Esophagus mucosa (tissue), 1 donor: ENCODE measurements at regions not wholly inside any gene's neighbourhood (a gene's known extent, or its start where the extent isn't known, plus 50 kb on each side); places are given as distances from the start of the nearest gene placed in this dataset.

Experiments
- ATAC-seq: fragments of 200-7000 bp; cut with Tn5 transposase; one replicate; pipeline ENCODE4 v1.9.1; 2020
- donor health status: DM: yes; HTN: yes; CAD: no.

DNA sequence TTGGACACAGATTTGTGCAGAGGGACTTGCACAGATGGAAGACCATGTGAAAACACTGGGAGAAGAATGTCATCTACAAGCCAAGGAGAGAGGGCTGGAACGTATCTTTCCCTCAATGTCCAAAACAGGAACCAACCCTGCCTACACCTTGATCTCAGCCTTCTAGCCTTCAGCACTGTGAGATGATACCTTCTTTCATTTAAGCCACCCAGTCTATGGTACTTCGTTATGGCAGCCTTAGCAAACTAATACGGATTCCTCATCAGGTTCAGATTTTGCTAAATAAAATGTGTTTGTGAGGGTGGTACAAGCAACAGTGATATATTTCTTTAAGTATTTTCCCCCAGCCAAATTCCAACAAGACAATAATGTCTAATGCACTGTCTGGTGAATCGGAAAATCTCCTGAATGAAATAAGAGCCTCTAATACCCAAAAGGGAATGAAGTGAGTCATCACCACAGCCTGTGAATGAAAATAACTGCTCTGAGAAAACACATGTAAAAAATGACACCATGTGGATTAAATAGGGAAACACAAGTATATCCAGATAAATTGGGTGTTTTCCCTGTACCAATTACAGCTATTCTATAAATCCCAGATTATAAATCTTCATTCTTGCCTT, 182.8 kb upstream of the TARS1 start:
- peak; percentile 76 for ATAC-seq

DNA sequence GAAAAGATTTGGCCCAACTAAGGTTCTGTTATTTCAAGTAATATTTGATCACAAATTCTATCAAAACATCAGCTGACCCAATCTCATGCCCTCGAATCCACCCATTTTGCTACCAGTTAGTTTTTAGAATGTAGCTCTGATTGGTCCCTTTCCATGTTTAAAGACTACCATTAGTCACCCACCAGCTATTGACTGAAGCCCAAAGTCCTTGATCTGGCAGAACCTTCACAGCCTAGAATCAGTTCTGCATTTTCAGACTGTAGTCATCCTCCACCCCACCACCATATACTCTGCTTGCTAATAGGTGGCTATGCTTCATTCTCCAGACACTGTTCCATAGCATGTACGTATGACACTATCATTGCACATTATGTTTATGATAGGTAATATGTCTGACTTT, 182.2 kb upstream of the TARS1 start:
- no peak for ATAC-seq

- no peak for ATAC-seq
Measured at GRCh38 chr5:33260098-33260497, 180.7 kb upstream of the TARS1 start.

DNA sequence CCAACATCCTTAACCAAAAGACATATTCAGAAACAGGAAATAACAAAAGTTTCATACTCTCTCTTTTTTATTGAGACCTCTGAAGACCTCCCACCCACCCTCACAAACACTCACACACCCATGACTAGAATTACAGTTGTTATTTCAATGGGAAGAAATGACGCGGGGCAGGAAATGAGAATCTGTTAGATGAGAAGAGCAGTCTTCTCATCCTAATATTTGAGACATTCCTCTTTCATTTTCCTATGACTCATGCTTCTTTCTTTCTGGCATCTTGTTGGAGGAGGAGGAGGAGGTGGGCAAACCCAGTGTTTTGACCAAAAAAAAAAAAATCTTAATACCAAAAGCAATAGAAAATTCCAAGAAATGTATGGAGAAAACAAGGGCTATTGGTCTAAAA, 179.5 kb upstream of the TARS1 start:
- ATAC-seq: no peak

- ATAC-seq: no peak
Measured at GRCh38 chr5:33261747-33262146, 179.0 kb upstream of the TARS1 start.

GRCh38 chr5:33267801-33268200, 173.0 kb upstream of the TARS1 start:
- no peak for ATAC-seq

- no peak for ATAC-seq
Measured at GRCh38 chr5:33268374-33268773, 172.4 kb upstream of the TARS1 start.

- ATAC-seq: no peak
Measured at GRCh38 chr5:33270671-33271070, 170.1 kb upstream of the TARS1 start.

DNA sequence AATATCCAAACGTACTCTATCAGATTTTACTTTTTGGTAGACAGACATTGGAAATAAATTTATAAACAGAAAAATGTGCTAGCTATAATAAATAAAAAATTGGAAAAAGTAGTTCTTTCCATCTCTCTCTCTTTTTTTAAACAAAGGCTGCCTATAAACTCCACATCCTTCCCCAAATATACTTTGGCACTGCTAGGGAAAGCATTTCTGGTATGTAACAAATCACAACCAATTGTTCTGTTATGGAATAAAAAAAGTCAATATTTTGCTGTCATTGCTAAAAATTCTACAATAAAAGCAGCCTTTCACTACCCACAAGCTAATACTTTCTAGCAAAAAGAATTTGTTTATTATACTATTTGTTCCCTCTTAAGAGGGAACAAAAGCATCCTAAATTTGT, 169.2 kb upstream of the TARS1 start:
- ATAC-seq: no peak

DNA sequence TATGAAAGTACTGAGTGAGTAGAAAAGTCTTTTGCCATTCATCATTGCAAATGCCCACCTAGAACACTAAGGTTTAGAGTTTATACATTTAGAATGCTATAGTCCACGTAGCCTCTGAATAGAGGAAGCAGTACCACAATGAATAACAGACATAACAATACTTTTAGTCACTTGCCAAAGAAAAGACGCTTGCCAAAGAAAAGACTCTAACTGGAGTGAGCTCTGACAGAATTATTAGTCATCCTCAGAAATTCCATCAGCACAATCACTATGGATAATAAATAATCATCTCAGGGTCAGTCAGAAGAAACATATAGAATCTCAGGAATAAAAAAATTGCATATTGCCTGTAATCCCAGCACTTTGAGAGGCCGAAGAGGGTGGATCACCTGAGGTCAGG, 168.5 kb upstream of the TARS1 start:
- ATAC-seq: peak; percentile 90

DNA sequence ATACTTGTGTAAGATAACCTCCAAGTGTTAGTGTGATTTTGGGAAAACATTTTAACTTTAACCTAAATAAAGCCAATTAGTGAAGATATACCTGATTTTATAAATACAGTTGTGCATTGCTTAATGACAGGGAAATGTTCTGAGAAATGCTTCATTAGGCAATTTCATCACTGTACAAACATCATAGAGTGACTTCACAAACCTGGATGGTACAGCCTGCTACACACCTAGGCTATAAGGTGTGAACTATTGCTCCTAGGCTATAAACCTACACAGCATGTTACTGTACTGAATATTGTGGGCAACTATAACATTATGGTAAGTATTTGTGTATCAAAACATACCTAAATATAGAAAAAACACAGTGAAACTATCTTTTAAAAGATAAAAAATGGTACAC, 166.8 kb upstream of the TARS1 start:
- peak; percentile 65 for ATAC-seq

DNA sequence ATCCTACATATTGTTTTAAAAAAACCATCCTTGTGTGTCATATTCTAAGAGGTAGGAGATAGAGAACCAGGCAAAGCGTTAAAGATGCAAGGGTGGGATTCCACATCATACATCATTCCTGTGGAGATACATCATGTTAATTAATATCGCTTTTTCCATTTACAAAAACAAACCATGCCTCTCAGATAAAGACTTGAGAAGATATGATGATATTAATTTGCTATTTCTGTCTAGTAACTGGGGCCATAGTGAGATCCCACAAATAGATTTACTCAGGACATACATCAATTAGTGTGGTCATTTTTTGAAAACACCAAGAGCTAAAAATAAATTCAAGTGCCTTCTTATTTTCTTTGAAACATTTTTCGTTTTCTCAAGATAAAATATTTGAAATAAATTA, 165.4 kb upstream of the TARS1 start:
- ATAC-seq: no peak

- ATAC-seq: no peak
Measured at GRCh38 chr5:33275921-33276627, 164.7 kb upstream of the TARS1 start.

DNA sequence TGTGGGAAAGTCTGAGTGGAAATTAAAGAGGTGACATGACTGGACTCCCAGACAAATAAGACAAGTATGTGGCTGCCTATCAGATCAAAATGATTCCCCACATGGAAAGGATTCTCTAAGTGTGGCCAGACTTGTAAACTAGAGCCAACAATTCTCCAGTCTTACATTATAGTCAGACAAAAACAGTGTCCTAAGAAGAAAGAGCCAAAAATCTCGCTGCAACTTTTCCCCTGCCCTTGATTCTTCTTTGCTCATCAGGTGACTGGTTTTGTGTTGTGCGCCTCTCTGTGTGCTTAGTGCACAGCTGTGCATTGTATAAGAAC, 164.2 kb upstream of the TARS1 start:
- ATAC-seq: no peak

- ATAC-seq: no peak
Measured at GRCh38 chr5:33277061-33277650, 163.6 kb upstream of the TARS1 start.

DNA sequence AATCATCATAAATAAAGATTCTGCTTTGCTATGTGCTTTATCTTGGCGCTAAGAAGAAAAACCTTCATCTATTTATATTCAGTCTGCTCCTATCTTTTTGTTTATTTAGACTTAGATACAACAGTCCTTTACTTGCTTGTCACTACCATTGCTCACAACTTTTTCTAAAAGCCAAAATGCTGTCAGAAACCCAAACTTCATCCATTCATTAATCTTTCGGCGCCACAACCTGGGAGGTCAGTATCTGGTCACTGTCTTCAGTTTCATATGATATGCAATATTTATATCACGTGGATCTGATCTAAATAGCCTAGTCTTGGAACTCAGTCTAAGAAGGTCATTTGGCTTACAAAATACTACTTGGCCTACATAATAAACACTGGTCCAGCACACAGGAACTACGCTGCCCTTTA, 159.3 kb upstream of the TARS1 start:
- ATAC-seq: no peak

DNA sequence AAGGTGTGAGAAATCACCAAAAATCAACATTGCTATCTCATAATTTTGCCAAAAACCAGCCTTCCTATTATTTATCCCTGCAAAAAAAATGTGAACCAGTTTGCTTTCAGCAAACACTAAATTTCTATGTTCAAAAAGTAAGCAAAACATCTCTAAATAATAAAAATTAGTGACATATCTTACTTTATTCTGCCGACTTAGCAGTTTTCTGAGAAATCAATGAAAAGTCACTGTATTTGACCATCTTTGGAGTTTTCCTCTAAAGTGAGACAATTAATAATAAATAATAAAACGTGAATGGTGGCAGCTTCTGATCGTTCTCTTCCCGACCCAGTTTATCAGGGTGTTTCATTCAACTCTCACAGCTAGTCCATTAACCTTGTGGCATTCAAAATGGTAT, 158.6 kb upstream of the TARS1 start:
- ATAC-seq: no peak

DNA sequence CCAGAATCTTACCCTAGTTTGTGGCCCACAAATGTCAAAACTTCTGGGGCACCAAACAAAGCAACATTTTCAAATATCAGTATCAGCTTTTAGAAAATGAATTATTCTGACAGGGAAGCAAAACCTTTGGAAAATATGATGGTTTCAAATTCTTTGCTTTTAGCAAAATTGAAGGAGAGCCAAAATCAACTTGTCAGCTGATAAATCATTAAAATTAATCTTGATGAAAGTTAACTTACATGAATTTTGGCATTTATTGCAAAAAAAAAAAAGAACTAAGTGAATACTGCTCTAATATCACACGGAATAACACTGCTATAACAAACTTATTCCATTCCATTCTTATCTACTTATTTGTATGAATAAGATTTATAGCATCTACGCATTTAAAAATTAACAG, 158.1 kb upstream of the TARS1 start:
- no peak for ATAC-seq

DNA sequence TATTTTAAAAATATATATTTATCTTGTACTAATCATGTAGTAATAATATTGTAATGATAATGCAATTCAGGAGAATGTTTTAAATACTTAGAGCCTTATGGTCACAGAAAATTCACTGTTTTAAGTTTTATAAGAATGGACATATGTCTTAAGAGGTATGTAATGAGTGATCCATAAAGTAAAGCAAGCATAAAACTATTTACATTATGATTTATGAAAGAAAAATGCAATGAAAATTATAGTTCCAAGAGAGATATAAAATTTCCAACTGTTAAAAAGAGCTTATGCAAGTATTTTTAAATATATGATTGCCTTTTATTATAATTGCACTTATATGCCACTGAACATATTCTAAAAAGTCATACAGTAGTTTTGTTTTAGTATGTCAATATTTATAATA, 157.5 kb upstream of the TARS1 start:
- ATAC-seq: no peak

GRCh38 chr5:33284681-33285080, 156.1 kb upstream of the TARS1 start:
- no peak for ATAC-seq

- ATAC-seq: no peak
Measured at GRCh38 chr5:33287242-33287641, 153.5 kb upstream of the TARS1 start.

DNA sequence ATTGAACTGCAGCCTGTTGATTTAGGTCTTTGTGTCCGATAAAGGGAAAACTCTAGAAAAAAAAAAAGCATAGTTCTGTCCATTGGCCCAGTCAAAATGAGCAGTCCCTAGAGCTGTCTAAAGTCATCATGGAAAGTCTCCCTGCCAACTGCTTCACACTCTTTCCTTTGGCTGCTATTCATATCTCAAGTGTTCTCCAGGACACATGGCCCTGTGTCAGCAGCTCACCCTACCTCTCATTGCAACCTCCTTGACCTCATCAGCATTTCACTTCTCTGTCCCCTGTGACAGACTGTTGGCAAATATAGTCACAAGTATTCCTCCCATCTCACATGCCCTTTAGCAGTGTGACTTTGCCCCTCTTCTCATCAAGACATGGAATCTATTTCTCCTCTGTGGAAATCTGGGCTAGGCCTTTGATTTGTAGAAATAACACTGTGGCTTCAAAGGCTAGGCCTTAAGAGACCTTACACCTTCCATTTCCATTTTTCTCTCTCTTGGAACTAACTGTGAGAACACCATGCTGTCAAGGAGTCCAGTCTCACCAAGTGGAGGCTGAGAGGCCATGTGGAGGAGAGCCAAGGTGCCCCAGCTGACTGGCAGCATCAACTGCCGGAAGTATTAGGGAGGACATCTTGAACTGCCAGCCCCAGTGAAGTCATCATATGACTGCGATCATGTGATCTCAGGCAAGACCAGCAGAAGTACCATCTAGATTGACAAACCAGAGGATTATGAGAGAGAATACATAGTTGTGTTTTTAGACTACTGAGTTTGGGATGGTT, 149.4 kb upstream of the TARS1 start:
- ATAC-seq: no peak

DNA sequence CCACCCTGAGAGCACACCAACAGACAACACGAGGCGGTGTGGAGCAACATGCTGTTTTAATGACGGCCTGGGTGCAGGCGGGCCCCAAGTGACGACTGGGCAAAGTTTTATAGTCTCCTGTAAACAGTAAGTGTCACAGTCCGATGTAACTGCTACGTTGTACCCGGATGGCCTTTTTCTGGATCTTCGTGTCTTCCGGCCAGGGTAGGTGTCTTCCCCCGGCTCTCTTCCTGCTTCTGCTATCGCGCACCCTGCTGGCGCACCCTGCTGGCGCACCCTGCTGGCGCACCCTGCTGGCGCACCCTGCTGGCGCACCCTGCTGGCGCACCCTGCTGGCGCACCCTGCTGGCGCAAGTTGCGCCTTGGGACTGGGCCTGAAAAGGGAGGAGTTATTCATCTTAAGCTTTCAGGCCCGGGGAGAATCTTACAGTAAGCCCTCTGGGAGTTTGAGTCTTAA, 143.0 kb upstream of the TARS1 start:
- no peak for ATAC-seq
